ENCODE measurements at regions not wholly inside any gene's neighbourhood (a gene's known extent, or its start where the extent isn't known, plus 50 kb on each side); places are given as distances from the start of the nearest gene placed in this dataset.

- no peak for DNase-seq
Observed at GRCh38 chr15:94535298-94536048, 304.1 kb downstream of the MCTP2 start.

GRCh38 chr15:94536549-94536948 lies 305.2 kb downstream of the MCTP2 start:
- no peak for DNase-seq

- no peak for DNase-seq
Observed at GRCh38 chr15:94538280-94538679, 306.9 kb downstream of the MCTP2 start.

- no peak for DNase-seq
Observed at GRCh38 chr15:94542391-94542790, 311.0 kb downstream of the MCTP2 start.

- no peak for DNase-seq
Observed at GRCh38 chr15:94546808-94547207, 315.4 kb downstream of the MCTP2 start.

GRCh38 chr15:94547711-94548110 lies 316.4 kb downstream of the MCTP2 start:
- DNase-seq, result no peak

GRCh38 chr15:94555841-94556519 lies 324.6 kb downstream of the MCTP2 start:
- DNase-seq, result no peak

- DNase-seq, result no peak
Observed at GRCh38 chr15:94561036-94561689, 329.8 kb downstream of the MCTP2 start.

GRCh38 chr15:94563456-94563855 lies 332.1 kb downstream of the MCTP2 start:
- DNase-seq, result no peak

GRCh38 chr15:94576889-94577533 lies 345.6 kb downstream of the MCTP2 start:
- DNase-seq, result peak; percentile 55

GRCh38 chr15:94579286-94579685 lies 347.9 kb downstream of the MCTP2 start:
- DNase-seq, result no peak

- DNase-seq, result no peak
Observed at GRCh38 chr15:94580211-94580885, 349.0 kb downstream of the MCTP2 start.

GRCh38 chr15:94582368-94582767 lies 351.0 kb downstream of the MCTP2 start:
- DNase-seq, result peak; percentile 16

GRCh38 chr15:94584833-94585244 lies 353.5 kb downstream of the MCTP2 start:
- DNase-seq, result peak; percentile 9

- DNase-seq, result no peak
Observed at GRCh38 chr15:94586099-94586498, 354.7 kb downstream of the MCTP2 start.

- DNase-seq, result no peak
Observed at GRCh38 chr15:94587113-94587512, 355.8 kb downstream of the MCTP2 start.

GRCh38 chr15:94588993-94589392 lies 357.6 kb downstream of the MCTP2 start:
- DNase-seq, result no peak

GRCh38 chr15:94592495-94592894 lies 361.1 kb downstream of the MCTP2 start:
- no peak for DNase-seq

- DNase-seq, result no peak
Observed at GRCh38 chr15:94596707-94597106, 365.3 kb downstream of the MCTP2 start.

GRCh38 chr15:94600505-94600904 lies 369.1 kb downstream of the MCTP2 start:
- no peak for DNase-seq

- no peak for DNase-seq
Observed at GRCh38 chr15:94602754-94603470, 371.6 kb downstream of the MCTP2 start.

- no peak for DNase-seq
Observed at GRCh38 chr15:94606286-94606685, 374.9 kb downstream of the MCTP2 start.
